Uterus (tissue), 3 donors: ENCODE measurements at regions not wholly inside any gene's neighbourhood (a gene's known extent, or its start where the extent isn't known, plus 50 kb on each side); places are given as distances from the start of the nearest gene placed in this dataset.
"Not testable (repeated sequence)": the region's sequence is repeated elsewhere in the genome, so short reads cannot be mapped to it uniquely, and the experiment has no call there.

ENCODE experiments used
- DNase-seq, 2 donors: peaks; one replicate each; pipeline ENCODE4 v3.0.0-alpha.2; 2019 to 2020
- H3K27ac ChIP-seq, 2 donors: fragments of 200-600 bp; sonication (generic); 1 replicate in 1 of 2; 2 replicates in 1 of 2; pipeline ENCODE4 v1.5.1; 2016 to 2018
- H3K27me3 ChIP-seq, 2 donors: fragments of 200-600 bp; sonication (generic); one replicate each; pipeline ENCODE4 v1.5.1; 2018 to 2019; ENCODE audit warnings: control low read depth in 1 of 2
- H3K36me3 ChIP-seq, 2 donors: fragments of 200-600 bp; sonication (generic); one replicate each; pipeline ENCODE4 v1.5.1; 2019; ENCODE audit warnings: control low read depth in 1 of 2
- H3K4me1 ChIP-seq, 2 donors: fragments of 200-600 bp; sonication (generic); one replicate each; pipeline ENCODE4 v1.5.1; 2018 to 2019; ENCODE audit warnings: control low read depth in 1 of 2
- H3K4me3 ChIP-seq, 2 donors: fragments of 200-600 bp; sonication (generic); 1 replicate in 1 of 2; 2 replicates in 1 of 2; pipeline ENCODE4 v1.5.1; 2018 to 2019; ENCODE audit warnings: mild to moderate bottlenecking in 1 of 2
- H3K9me3 ChIP-seq, 2 donors: fragments of 200-600 bp; sonication (generic); one replicate each; pipeline ENCODE4 v1.5.1; 2019; ENCODE audit warnings: control low read depth in 1 of 2
- POLR2A ChIP-seq, 2 donors: fragments of 450-650 bp; IDR thresholded peaks; one replicate each; pipeline ENCODE4 v1.6.1; 2016; ENCODE audit warnings: antibody characterized with exemption in 2 of 2, mild to moderate bottlenecking in 1 of 2, moderate library complexity in 1 of 2
- intact Hi-C: fragments of 100-400 bp; cut with DNase I; formaldehyde crosslinking; loops from one replicate; pipeline ENCODE4 v1.15.1; 2023; ENCODE audit warnings: low total_unique reads
- TF ChIP-seq, protein P1 (sequence below), 4 experiments: fragments of 200-600 bp in 2 of 4; fragments of 450-650 bp in 2 of 4; sonication (generic) in 2 of 4; IDR thresholded peaks; one replicate each; pipeline ENCODE4 v1.5.1; 2016 to 2019; ENCODE audit warnings: antibody characterized with exemption in 4 of 4, mild to moderate bottlenecking in 2 of 4, moderate library complexity in 1 of 4
- donor health status: DM: yes; HTN: yes; CAD: no.

- Histone ChIP-seq H3K27me3 (no peaks in the 10 kb centered on the region), H3K4me1 (no peaks in the 10 kb centered on the region), H3K4me3 (no peak overlapping the region), H3K36me3 (no peaks in the 10 kb centered on the region), H3K27ac (no peak overlapping the region), H3K9me3 (no peaks in the 10 kb centered on the region)
- intact Hi-C loops = no loop called here
- TF ChIP-seq, protein P1, sequence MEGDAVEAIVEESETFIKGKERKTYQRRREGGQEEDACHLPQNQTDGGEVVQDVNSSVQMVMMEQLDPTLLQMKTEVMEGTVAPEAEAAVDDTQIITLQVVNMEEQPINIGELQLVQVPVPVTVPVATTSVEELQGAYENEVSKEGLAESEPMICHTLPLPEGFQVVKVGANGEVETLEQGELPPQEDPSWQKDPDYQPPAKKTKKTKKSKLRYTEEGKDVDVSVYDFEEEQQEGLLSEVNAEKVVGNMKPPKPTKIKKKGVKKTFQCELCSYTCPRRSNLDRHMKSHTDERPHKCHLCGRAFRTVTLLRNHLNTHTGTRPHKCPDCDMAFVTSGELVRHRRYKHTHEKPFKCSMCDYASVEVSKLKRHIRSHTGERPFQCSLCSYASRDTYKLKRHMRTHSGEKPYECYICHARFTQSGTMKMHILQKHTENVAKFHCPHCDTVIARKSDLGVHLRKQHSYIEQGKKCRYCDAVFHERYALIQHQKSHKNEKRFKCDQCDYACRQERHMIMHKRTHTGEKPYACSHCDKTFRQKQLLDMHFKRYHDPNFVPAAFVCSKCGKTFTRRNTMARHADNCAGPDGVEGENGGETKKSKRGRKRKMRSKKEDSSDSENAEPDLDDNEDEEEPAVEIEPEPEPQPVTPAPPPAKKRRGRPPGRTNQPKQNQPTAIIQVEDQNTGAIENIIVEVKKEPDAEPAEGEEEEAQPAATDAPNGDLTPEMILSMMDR (IDR thresholded peaks at IDR 0.05) = no peak
- TF ChIP-seq POLR2A (IDR thresholded peaks at IDR 0.05) = no peak
- DNase-seq = no peak
These were observed 420.5 kb upstream of the KLF12 start for GRCh38 chr13:74554569-74555275.

- Histone ChIP-seq H3K27ac (no peak overlapping the region), H3K9me3 (no peaks in the 10 kb centered on the region), H3K36me3 (no peaks in the 10 kb centered on the region), H3K27me3 (no peaks in the 10 kb centered on the region), H3K4me1 (no peaks in the 10 kb centered on the region), H3K4me3 (no peak overlapping the region)
- no peak for DNase-seq
- intact Hi-C loops = no loop called here
- TF ChIP-seq POLR2A (IDR thresholded peaks at IDR 0.05) = no peak
- TF ChIP-seq, protein P1 (IDR thresholded peaks at IDR 0.05) = no peak
These were observed 415.8 kb upstream of the KLF12 start for GRCh38 chr13:74550039-74550438.

DNA sequence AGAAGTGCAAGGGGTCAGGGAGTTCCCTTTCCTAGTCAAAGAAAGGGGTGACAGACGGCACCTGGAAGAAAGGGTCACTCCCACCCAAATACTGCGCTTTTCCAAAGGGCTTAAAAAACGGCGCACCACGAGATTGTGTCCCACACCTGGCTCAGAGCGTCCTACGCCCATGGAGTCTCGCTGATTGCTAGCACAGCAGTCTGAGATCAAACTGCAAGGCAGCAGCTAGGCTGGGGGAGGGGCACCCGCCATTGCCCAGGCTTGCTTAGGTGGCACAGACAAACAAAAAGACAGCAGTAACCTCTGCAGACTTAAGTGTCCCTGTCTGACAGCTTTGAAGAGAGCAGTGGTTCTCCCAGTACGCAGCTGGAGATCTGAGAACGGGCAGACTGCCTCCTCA lies 402.4 kb upstream of the KLF12 start:
- H3K9me3 ChIP-seq, H3K4me1 ChIP-seq, H3K4me3 ChIP-seq, H3K27me3 ChIP-seq, H3K36me3 ChIP-seq, intact Hi-C loops, H3K27ac ChIP-seq, DNase-seq: not testable (repeated sequence)

- Histone ChIP-seq H3K4me1 (no peaks in the 10 kb centered on the region), H3K9me3 (no peaks in the 10 kb centered on the region), H3K36me3 (no peaks in the 10 kb centered on the region), H3K27ac (no peak overlapping the region), H3K4me3 (no peak overlapping the region), H3K27me3 (no peaks in the 10 kb centered on the region)
- intact Hi-C loops = no loop called here
- TF ChIP-seq, protein P1 (IDR thresholded peaks at IDR 0.05) = no peak
- TF ChIP-seq POLR2A (IDR thresholded peaks at IDR 0.05) = no peak
- no peak for DNase-seq
These were observed 399.0 kb upstream of the KLF12 start for GRCh38 chr13:74533226-74533625.

- Histone ChIP-seq H3K36me3 (no peaks in the 10 kb centered on the region), H3K27ac (no peak overlapping the region), H3K4me3 (no peak overlapping the region), H3K9me3 (no peaks in the 10 kb centered on the region), H3K27me3 (no peaks in the 10 kb centered on the region), H3K4me1 (no peaks in the 10 kb centered on the region)
- DNase-seq = no peak
- TF ChIP-seq, protein P1 (IDR thresholded peaks at IDR 0.05) = no peak
- no peak for TF ChIP-seq POLR2A (IDR thresholded peaks at IDR 0.05)
- intact Hi-C loops = no loop called here
These were observed 395.8 kb upstream of the KLF12 start for GRCh38 chr13:74530011-74530410.
